B cell (primary cell): ENCODE measurements at regions not wholly inside any gene's neighbourhood (a gene's known extent, or its start where the extent isn't known, plus 50 kb on each side); places are given as distances from the start of the nearest gene placed in this dataset.

ENCODE experiments used
- CTCF ChIP-seq: fragments of 200-600 bp; IDR thresholded peaks from one replicate; pipeline ENCODE4 v1.8.0; 2022; ENCODE audit warnings: antibody characterized with exemption, mild to moderate bottlenecking
- EZH2 ChIP-seq: IDR thresholded peaks from 2 replicates; pipeline ENCODE4 v1.6.1; 2012; ENCODE audit warnings: borderline replicate concordance, low read depth, mild to moderate bottlenecking, moderate library complexity, low read length; ENCODE audit not compliant: insufficient read depth, poor library complexity, severe bottlenecking

- no peak for TF ChIP-seq CTCF
- no peak for TF ChIP-seq EZH2
These were observed 68.4 kb downstream of the MEX3B start for GRCh38 chr15:81977464-81977863.
